ENCODE measurements at regions not wholly inside any gene's neighbourhood (a gene's known extent, or its start where the extent isn't known, plus 50 kb on each side); places are given as distances from the start of the nearest gene placed in this dataset.

DNA sequence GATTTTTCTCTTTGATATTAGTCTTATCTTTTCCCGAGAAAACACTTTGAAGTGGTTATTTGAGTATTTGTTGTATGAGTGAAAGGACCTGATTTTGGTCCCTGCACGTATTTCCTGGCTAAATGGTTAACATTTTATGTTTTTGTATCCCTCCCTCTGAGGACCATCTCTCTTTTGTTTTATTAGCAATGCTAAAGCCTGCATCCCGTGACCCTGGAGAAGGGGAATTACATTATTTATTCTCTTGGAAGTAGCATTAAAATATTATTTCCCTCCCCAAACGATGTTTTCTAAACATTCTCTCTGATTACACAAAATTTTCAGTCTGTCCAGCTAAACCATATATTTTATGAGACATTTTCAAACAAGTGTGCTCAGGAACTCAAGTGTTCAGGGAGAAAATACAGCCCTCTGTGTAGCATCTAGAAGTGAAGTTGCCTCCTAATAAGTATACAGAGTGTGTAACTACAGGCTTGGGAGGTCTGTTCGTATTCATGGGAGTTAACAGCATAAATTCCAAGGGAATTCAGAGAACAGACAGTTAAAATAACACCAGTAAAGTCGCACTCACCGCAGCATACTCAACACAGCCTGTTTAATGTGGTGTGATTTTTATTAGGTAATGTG, 163.8 kb upstream of the NPVF start:
- TF ChIP-seq, protein P1, sequence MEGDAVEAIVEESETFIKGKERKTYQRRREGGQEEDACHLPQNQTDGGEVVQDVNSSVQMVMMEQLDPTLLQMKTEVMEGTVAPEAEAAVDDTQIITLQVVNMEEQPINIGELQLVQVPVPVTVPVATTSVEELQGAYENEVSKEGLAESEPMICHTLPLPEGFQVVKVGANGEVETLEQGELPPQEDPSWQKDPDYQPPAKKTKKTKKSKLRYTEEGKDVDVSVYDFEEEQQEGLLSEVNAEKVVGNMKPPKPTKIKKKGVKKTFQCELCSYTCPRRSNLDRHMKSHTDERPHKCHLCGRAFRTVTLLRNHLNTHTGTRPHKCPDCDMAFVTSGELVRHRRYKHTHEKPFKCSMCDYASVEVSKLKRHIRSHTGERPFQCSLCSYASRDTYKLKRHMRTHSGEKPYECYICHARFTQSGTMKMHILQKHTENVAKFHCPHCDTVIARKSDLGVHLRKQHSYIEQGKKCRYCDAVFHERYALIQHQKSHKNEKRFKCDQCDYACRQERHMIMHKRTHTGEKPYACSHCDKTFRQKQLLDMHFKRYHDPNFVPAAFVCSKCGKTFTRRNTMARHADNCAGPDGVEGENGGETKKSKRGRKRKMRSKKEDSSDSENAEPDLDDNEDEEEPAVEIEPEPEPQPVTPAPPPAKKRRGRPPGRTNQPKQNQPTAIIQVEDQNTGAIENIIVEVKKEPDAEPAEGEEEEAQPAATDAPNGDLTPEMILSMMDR (IDR thresholded peaks at IDR 0.05; ENCODE audit: extremely low read depth in 1 of 2, insufficient read depth in 1 of 2, low read depth in 1 of 2, low read length in 2 of 2), result no peak
- TF ChIP-seq POLR2AphosphoS5 (IDR thresholded peaks at IDR 0.05; ENCODE audit: insufficient read depth, low read depth, low read length) (no peak), EZH2 (IDR thresholded peaks at IDR 0.05; ENCODE audit: borderline replicate concordance, low read depth, low read length, severe bottlenecking) (no peak), MYC (IDR thresholded peaks at IDR 0.05; ENCODE audit: low read depth, low read length) (no peak)
